Activated T-cell treated with anti-CD3 and anti-CD28 coated beads, Interleukin-2, amount 50 U/mL, for 72 hours (primary cell): ENCODE measurements at regions not wholly inside any gene's neighbourhood (a gene's known extent, or its start where the extent isn't known, plus 50 kb on each side); places are given as distances from the start of the nearest gene placed in this dataset.

Experiments used
- ATAC-seq, 2 donors: fragments of 150-1000 bp; cut with Tn5 transposase; replicated peaks in 1 of 2; 2 replicates each; pipeline ENCODE4 v1.10.0; 2021; ENCODE audit warnings: moderate library complexity in 2 of 2, mild to moderate bottlenecking in 1 of 2
- DNase-seq, 2 donors: peaks; one replicate each; pipeline ENCODE4 v3.0.0; 2021 to 2022; ENCODE audit warnings: mixed read lengths in 1 of 2
- H3K27ac Mint-ChIP-seq: one replicate; pipeline ENCODE4 v1.8.0; 2022; ENCODE audit warnings: mild to moderate bottlenecking, moderate library complexity, mixed read lengths
- H3K27me3 Mint-ChIP-seq: one replicate; pipeline ENCODE4 v1.8.0; 2022; ENCODE audit warnings: low read depth, mixed read lengths
- H3K36me3 Mint-ChIP-seq, 2 donors: one replicate each; pipeline ENCODE4 v1.8.0; 2022; ENCODE audit warnings: mixed read lengths in 2 of 2, mild to moderate bottlenecking in 1 of 2; ENCODE audit not compliant: insufficient read depth in 2 of 2
- H3K4me1 Mint-ChIP-seq: one replicate; pipeline ENCODE4 v1.8.0; 2022; ENCODE audit warnings: low read depth, mixed read lengths
- H3K4me3 Mint-ChIP-seq, 2 donors: one replicate each; pipeline ENCODE4 v1.8.0; 2022; ENCODE audit warnings: mild to moderate bottlenecking in 2 of 2, mixed read lengths in 2 of 2, moderate library complexity in 2 of 2
- H3K9me3 Mint-ChIP-seq, 2 donors: one replicate each; pipeline ENCODE4 v1.8.0; 2022; ENCODE audit warnings: mixed read lengths in 2 of 2

- DNase-seq = no peak
Measured at GRCh38 chr10:108241166-108241565, 1076.7 kb upstream of the SORCS1 start.

GRCh38 chr10:108238261-108238660 is 1073.8 kb upstream of the SORCS1 start:
- Mint-ChIP-seq H3K27ac (no peak overlapping the region), H3K36me3 (no peaks in the 10 kb centered on the region), H3K4me1 (no peaks in the 10 kb centered on the region), H3K27me3 (no peaks in the 10 kb centered on the region), H3K4me3 (no peak overlapping the region), H3K9me3 (peaks cover 4 to 13% of the 10 kb centered on the region in 2 donors)
- DNase-seq (no peak), ATAC-seq (no peak)

More at GRCh38 chr10:108241166-108241565, 1076.7 kb upstream of the SORCS1 start:
- Mint-ChIP-seq H3K4me3 (no peak overlapping the region), H3K4me1 (no peaks in the 10 kb centered on the region), H3K27ac (no peak overlapping the region), H3K36me3 (no peaks in the 10 kb centered on the region), H3K9me3 (peaks cover 5 to 15% of the 10 kb centered on the region in 2 donors), H3K27me3 (no peaks in the 10 kb centered on the region)
- ATAC-seq = no peak

- Mint-ChIP-seq H3K4me1 (no peaks in the 10 kb centered on the region), H3K9me3 (peaks cover 6 to 8% of the 10 kb centered on the region in 2 donors), H3K36me3 (no peaks in the 10 kb centered on the region), H3K27me3 (no peaks in the 10 kb centered on the region), H3K4me3 (no peak overlapping the region), H3K27ac (no peak overlapping the region)
- DNase-seq = no peak
- ATAC-seq = no peak
Measured at GRCh38 chr10:108230478-108231170, 1066.1 kb upstream of the SORCS1 start.

GRCh38 chr10:108208732-108209131 is 1044.2 kb upstream of the SORCS1 start:
- DNase-seq = no peak
- Mint-ChIP-seq H3K36me3 (no peaks in the 10 kb centered on the region), H3K4me3 (no peak overlapping the region), H3K9me3 (peaks cover 2 to 9% of the 10 kb centered on the region in 2 donors), H3K27ac (no peak overlapping the region), H3K27me3 (no peaks in the 10 kb centered on the region), H3K4me1 (no peaks in the 10 kb centered on the region)
- no peak for ATAC-seq

GRCh38 chr10:108208038-108208437 is 1043.5 kb upstream of the SORCS1 start:
- DNase-seq = no peak
- Mint-ChIP-seq H3K36me3 (no peaks in the 10 kb centered on the region), H3K4me3 (no peak overlapping the region), H3K9me3 (peaks cover 2 to 9% of the 10 kb centered on the region in 2 donors), H3K27ac (no peak overlapping the region), H3K4me1 (no peaks in the 10 kb centered on the region), H3K27me3 (no peaks in the 10 kb centered on the region)
- no peak for ATAC-seq

GRCh38 chr10:108204528-108205305 is 1040.2 kb upstream of the SORCS1 start:
- no peaks in the 10 kb centered on the region for H3K36me3 Mint-ChIP-seq
- H3K4me1 Mint-ChIP-seq = no peaks in the 10 kb centered on the region
- peak in 1 of 2 donors; percentile 3 for DNase-seq
- no peak overlapping the region for H3K4me3 Mint-ChIP-seq
- H3K9me3 Mint-ChIP-seq = peaks cover 0 to 4% of the 10 kb centered on the region in 2 donors
- no peaks in the 10 kb centered on the region for H3K27me3 Mint-ChIP-seq
- no peak overlapping the region for H3K27ac Mint-ChIP-seq
- ATAC-seq = no peak

- DNase-seq = no peak
- H3K9me3 Mint-ChIP-seq = peaks cover 0 to 4% of the 10 kb centered on the region in 2 donors
- no peak overlapping the region for H3K27ac Mint-ChIP-seq
- ATAC-seq = no peak
- no peaks in the 10 kb centered on the region for H3K27me3 Mint-ChIP-seq
- no peak overlapping the region for H3K4me3 Mint-ChIP-seq
- no peaks in the 10 kb centered on the region for H3K4me1 Mint-ChIP-seq
- no peaks in the 10 kb centered on the region for H3K36me3 Mint-ChIP-seq
Measured at GRCh38 chr10:108203905-108204527, 1039.5 kb upstream of the SORCS1 start.

GRCh38 chr10:108187408-108188012 is 1023.0 kb upstream of the SORCS1 start:
- H3K4me3 Mint-ChIP-seq = no peak overlapping the region
- DNase-seq (no peak), ATAC-seq (no peak)
- no peaks in the 10 kb centered on the region for H3K4me1 Mint-ChIP-seq
- H3K36me3 Mint-ChIP-seq = peaks cover 0 to 2% of the 10 kb centered on the region in 2 donors
- H3K27me3 Mint-ChIP-seq = no peaks in the 10 kb centered on the region
- H3K9me3 Mint-ChIP-seq = peaks cover 9 to 12% of the 10 kb centered on the region in 2 donors
- no peak overlapping the region for H3K27ac Mint-ChIP-seq

- Mint-ChIP-seq H3K27ac (no peak overlapping the region), H3K36me3 (peaks cover 0 to 2% of the 10 kb centered on the region in 2 donors), H3K4me1 (no peaks in the 10 kb centered on the region), H3K9me3 (peaks cover 8 to 9% of the 10 kb centered on the region in 2 donors), H3K27me3 (no peaks in the 10 kb centered on the region), H3K4me3 (no peak overlapping the region)
- ATAC-seq (no peak), DNase-seq (no peak)
Measured at GRCh38 chr10:108184114-108184513, 1019.6 kb upstream of the SORCS1 start.

GRCh38 chr10:108180878-108181277 is 1016.4 kb upstream of the SORCS1 start:
- no peak for DNase-seq
- Mint-ChIP-seq H3K4me1 (no peaks in the 10 kb centered on the region), H3K27me3 (no peaks in the 10 kb centered on the region), H3K36me3 (peaks cover 0 to 2% of the 10 kb centered on the region in 2 donors), H3K27ac (no peak overlapping the region), H3K4me3 (no peak overlapping the region), H3K9me3 (peaks cover 3 to 7% of the 10 kb centered on the region in 2 donors)
- ATAC-seq = no peak

GRCh38 chr10:108169846-108170245 is 1005.3 kb upstream of the SORCS1 start:
- no peaks in the 10 kb centered on the region for H3K4me1 Mint-ChIP-seq
- no peak overlapping the region for H3K27ac Mint-ChIP-seq
- no peak for DNase-seq
- no peaks in the 10 kb centered on the region for H3K36me3 Mint-ChIP-seq
- H3K27me3 Mint-ChIP-seq = no peaks in the 10 kb centered on the region
- ATAC-seq = no peak
- peaks cover 2 to 8% of the 10 kb centered on the region in 2 donors for H3K9me3 Mint-ChIP-seq
- H3K4me3 Mint-ChIP-seq = no peak overlapping the region

- ATAC-seq = no peak
- H3K4me1 Mint-ChIP-seq = no peaks in the 10 kb centered on the region
Measured at GRCh38 chr10:108167766-108168165, 1003.3 kb upstream of the SORCS1 start.

GRCh38 chr10:108166401-108166800 is 1001.9 kb upstream of the SORCS1 start:
- no peak for ATAC-seq

More at GRCh38 chr10:108167766-108168165, 1003.3 kb upstream of the SORCS1 start:
- no peaks in the 10 kb centered on the region for H3K27me3 Mint-ChIP-seq
- H3K36me3 Mint-ChIP-seq = no peaks in the 10 kb centered on the region
- H3K4me3 Mint-ChIP-seq = no peak overlapping the region
- peaks cover 2 to 8% of the 10 kb centered on the region in 2 donors for H3K9me3 Mint-ChIP-seq
- H3K27ac Mint-ChIP-seq = no peak overlapping the region
- no peak for DNase-seq

More at GRCh38 chr10:108166401-108166800, 1001.9 kb upstream of the SORCS1 start:
- no peak overlapping the region for H3K4me3 Mint-ChIP-seq
- no peaks in the 10 kb centered on the region for H3K27me3 Mint-ChIP-seq
- no peak overlapping the region for H3K27ac Mint-ChIP-seq
- no peaks in the 10 kb centered on the region for H3K4me1 Mint-ChIP-seq
- no peak for DNase-seq
- peaks cover 2 to 8% of the 10 kb centered on the region in 2 donors for H3K9me3 Mint-ChIP-seq
- no peaks in the 10 kb centered on the region for H3K36me3 Mint-ChIP-seq
